ENCODE measurements at regions not wholly inside any gene's neighbourhood (a gene's known extent, or its start where the extent isn't known, plus 50 kb on each side); places are given as distances from the start of the nearest gene placed in this dataset.

GRCh38 chr4:85265234-85265633, 209.7 kb upstream of the ARHGAP24 start:
- TF ChIP-seq POLR2AphosphoS5 (IDR thresholded peaks at IDR 0.05) (no peak), CTCF (IDR thresholded peaks at IDR 0.05) (no peak)

Data from stomach (tissue), 4 donors.